Inflammatory macrophage treated with lipopolysaccharide for 4 hours (primary cell): ENCODE measurements at regions not wholly inside any gene's neighbourhood (a gene's known extent, or its start where the extent isn't known, plus 50 kb on each side); places are given as distances from the start of the nearest gene placed in this dataset.
"Not testable (repeated sequence)": the region's sequence is repeated elsewhere in the genome, so short reads cannot be mapped to it uniquely, and the experiment has no call there.

ENCODE experiments used
- DNase-seq: peaks from one replicate; pipeline ENCODE4 v3.0.0-alpha.2; 2020

- DNase-seq = no peak
Observed at GRCh38 chr11:44418456-44418830, 108.5 kb upstream of the ALX4 start.

GRCh38 chr11:44421090-44421675, 111.2 kb upstream of the ALX4 start:
- no peak for DNase-seq

- no peak for DNase-seq
Observed at GRCh38 chr11:44423289-44423688, 113.3 kb upstream of the ALX4 start.

GRCh38 chr11:44424841-44425240, 114.9 kb upstream of the ALX4 start:
- no peak for DNase-seq

GRCh38 chr11:44426119-44426518, 116.2 kb upstream of the ALX4 start:
- DNase-seq = no peak

- no peak for DNase-seq
Observed at GRCh38 chr11:44426958-44427357, 117.0 kb upstream of the ALX4 start.

GRCh38 chr11:44427432-44427831, 117.5 kb upstream of the ALX4 start:
- no peak for DNase-seq

GRCh38 chr11:44430140-44430539, 120.2 kb upstream of the ALX4 start:
- peak; percentile 30 for DNase-seq

GRCh38 chr11:44434191-44434590, 124.3 kb upstream of the ALX4 start:
- DNase-seq = no peak

GRCh38 chr11:44437122-44437521, 127.2 kb upstream of the ALX4 start:
- no peak for DNase-seq

- DNase-seq = not testable (repeated sequence)
Observed at GRCh38 chr11:44442893-44443673, 122.4 kb upstream of the CD82 start.

- DNase-seq = no peak
Observed at GRCh38 chr11:44443836-44444769, 121.4 kb upstream of the CD82 start.

GRCh38 chr11:44444770-44445321, 120.6 kb upstream of the CD82 start:
- DNase-seq = no peak

GRCh38 chr11:44445500-44446365, 119.7 kb upstream of the CD82 start:
- no peak for DNase-seq

- no peak for DNase-seq
Observed at GRCh38 chr11:44446366-44446762, 119.1 kb upstream of the CD82 start.

- no peak for DNase-seq
Observed at GRCh38 chr11:44446996-44447771, 118.3 kb upstream of the CD82 start.

GRCh38 chr11:44450295-44450932, 115.0 kb upstream of the CD82 start:
- no peak for DNase-seq

GRCh38 chr11:44451706-44452105, 113.8 kb upstream of the CD82 start:
- DNase-seq = no peak

GRCh38 chr11:44452827-44453572, 112.5 kb upstream of the CD82 start:
- DNase-seq = no peak

- no peak for DNase-seq
Observed at GRCh38 chr11:44453871-44454270, 111.6 kb upstream of the CD82 start.
